Testis (tissue), 2 donors: ENCODE measurements at regions not wholly inside any gene's neighbourhood (a gene's known extent, or its start where the extent isn't known, plus 50 kb on each side); places are given as distances from the start of the nearest gene placed in this dataset.

ENCODE experiments used
- DNase-seq: peaks from one replicate; pipeline ENCODE4 v3.0.0-alpha.2; 2019
- H3K27ac ChIP-seq, 2 donors: fragments of 200-600 bp; sonication (generic); one replicate each; pipeline ENCODE4 v1.5.1; 2019
- H3K27me3 ChIP-seq: fragments of 200-600 bp; sonication (generic); one replicate; pipeline ENCODE4 v1.5.1; 2019
- H3K36me3 ChIP-seq: fragments of 200-600 bp; sonication (generic); one replicate; pipeline ENCODE4 v1.5.1; 2017; ENCODE audit warnings: low read depth; ENCODE audit errors: missing control alignments
- H3K4me1 ChIP-seq: fragments of 200-600 bp; sonication (generic); one replicate; pipeline ENCODE4 v1.5.1; 2019
- H3K4me3 ChIP-seq, 2 donors: fragments of 200-600 bp; sonication (generic); one replicate each; pipeline ENCODE4 v1.5.1; 2017 to 2019
- H3K9me3 ChIP-seq: fragments of 200-600 bp; sonication (generic); one replicate; pipeline ENCODE4 v1.5.1; 2017
- POLR2A ChIP-seq: fragments of 450-650 bp; IDR thresholded peaks from one replicate; pipeline ENCODE4 v1.6.1; 2017; ENCODE audit warnings: antibody characterized with exemption, mild to moderate bottlenecking, moderate library complexity
- WGBS, 2 donors: methylation state at CpG; one replicate each; pipeline ENCODE4 v1.1.5; 2018; 5-methylcytosine and 5-hydroxymethylcytosine counted together
- intact Hi-C: fragments of 100-400 bp; cut with DNase I; formaldehyde crosslinking; loops from one replicate; pipeline ENCODE4 v1.15.1; 2023; ENCODE audit warnings: low total_unique reads
- TF ChIP-seq, protein P1 (sequence below), 3 experiments: fragments of 450-650 bp in 2 of 3; fragments of 200-600 bp in 1 of 3; sonication (generic) in 1 of 3; IDR thresholded peaks; one replicate each; pipeline ENCODE4 v1.5.1; 2016 to 2019; ENCODE audit warnings: antibody characterized with exemption in 3 of 3, mild to moderate bottlenecking in 2 of 3, moderate library complexity in 1 of 3

DNA sequence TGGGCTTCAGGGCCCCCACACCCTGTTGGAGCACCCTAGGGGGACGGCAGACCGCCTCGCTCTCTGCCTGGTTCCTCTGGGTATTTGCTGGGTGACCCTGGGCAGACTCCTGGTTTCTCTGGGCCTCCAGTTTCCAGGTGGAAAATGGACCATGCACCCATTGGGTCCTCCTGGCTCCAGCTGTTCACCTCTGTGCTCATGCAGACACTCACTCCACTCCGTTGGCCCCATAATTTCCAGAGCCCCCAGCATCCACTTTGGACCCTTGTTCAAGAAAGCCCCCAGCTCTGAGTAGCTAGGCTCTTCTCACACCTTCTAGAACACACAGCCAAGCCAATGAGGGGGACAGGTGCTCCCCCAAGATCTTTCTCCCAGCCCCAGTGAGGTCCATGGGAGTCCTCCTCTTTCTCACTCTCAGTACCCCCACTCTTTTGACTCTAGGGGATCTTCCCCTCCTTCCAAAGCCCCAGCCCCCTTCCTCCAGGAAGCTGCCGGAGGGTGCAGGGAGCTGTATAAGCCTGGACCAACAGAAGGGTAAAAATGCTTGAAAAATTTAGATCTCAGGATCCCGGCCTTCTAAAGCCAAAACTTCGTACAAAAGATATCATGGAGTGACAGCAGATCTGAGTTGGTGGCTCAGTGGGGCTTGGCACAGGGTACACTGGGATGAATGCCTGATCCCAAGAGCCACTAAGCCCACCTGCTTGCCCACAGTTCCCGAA, 174.8 kb upstream of the RTL1 start:
- Histone ChIP-seq H3K4me1 (peaks cover 7% of the 10 kb centered on the region), H3K9me3 (no peaks in the 10 kb centered on the region), H3K36me3 (no peaks in the 10 kb centered on the region), H3K27me3 (no peaks in the 10 kb centered on the region), H3K27ac (no peak overlapping the region), H3K4me3 (no peak overlapping the region)
- WGBS, 2 donors, result 59 to 84% methylated on average over 8 of the region's 8 CpGs
- TF ChIP-seq POLR2A, result no peak
- TF ChIP-seq, protein P1, sequence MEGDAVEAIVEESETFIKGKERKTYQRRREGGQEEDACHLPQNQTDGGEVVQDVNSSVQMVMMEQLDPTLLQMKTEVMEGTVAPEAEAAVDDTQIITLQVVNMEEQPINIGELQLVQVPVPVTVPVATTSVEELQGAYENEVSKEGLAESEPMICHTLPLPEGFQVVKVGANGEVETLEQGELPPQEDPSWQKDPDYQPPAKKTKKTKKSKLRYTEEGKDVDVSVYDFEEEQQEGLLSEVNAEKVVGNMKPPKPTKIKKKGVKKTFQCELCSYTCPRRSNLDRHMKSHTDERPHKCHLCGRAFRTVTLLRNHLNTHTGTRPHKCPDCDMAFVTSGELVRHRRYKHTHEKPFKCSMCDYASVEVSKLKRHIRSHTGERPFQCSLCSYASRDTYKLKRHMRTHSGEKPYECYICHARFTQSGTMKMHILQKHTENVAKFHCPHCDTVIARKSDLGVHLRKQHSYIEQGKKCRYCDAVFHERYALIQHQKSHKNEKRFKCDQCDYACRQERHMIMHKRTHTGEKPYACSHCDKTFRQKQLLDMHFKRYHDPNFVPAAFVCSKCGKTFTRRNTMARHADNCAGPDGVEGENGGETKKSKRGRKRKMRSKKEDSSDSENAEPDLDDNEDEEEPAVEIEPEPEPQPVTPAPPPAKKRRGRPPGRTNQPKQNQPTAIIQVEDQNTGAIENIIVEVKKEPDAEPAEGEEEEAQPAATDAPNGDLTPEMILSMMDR (IDR thresholded peaks at IDR 0.05), result no peak
- DNase-seq, result peak; percentile 9
- intact Hi-C loops, result no loop called here

GRCh38 chr14:101078892-101079221, 175.3 kb upstream of the RTL1 start:
- Histone ChIP-seq H3K27me3 (no peaks in the 10 kb centered on the region), H3K4me3 (no peak overlapping the region), H3K36me3 (no peaks in the 10 kb centered on the region), H3K9me3 (no peaks in the 10 kb centered on the region), H3K27ac (no peak overlapping the region), H3K4me1 (peaks cover 7% of the 10 kb centered on the region)
- TF ChIP-seq, protein P1 (IDR thresholded peaks at IDR 0.05), result no peak
- no peak for TF ChIP-seq POLR2A
- intact Hi-C loops, result no loop called here
- DNase-seq, result peak; percentile 6
- WGBS, 2 donors, result 76 to 87% methylated on average over 2 to 9 of the region's 9 CpGs

DNA sequence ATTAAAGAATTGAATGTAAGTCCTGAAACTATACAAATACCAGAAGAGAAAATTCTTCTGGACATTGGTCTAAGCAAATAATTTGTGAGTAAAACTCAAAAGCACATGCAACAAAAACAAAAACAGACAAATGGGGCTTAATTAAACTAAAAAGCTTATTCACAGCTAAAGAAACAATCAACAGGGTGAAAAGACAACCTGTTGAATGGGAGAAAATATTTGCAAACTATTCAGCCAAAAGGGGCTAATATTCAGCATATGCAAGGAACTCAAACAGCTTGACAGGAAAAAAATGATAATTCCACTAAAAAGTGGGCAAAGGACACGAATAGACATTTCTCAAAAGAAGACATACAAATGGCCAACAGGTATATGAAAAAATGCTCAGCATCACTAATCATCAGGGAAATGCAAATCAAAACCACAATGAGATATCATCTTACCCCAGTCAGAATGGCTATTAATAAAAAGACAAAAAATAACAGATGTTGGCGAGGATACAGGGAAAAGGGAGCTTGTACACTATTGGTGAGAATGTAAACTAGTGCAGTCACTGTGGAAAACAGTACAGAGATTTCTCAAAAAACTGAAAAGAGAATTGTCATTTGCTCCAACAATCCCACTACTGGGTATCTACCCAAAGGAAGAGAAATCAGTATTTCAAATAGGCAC, 177.5 kb upstream of the RTL1 start:
- intact Hi-C loops, result no loop called here
- Histone ChIP-seq H3K9me3 (no peaks in the 10 kb centered on the region), H3K27ac (no peak overlapping the region), H3K27me3 (no peaks in the 10 kb centered on the region), H3K4me1 (peaks cover 7% of the 10 kb centered on the region), H3K4me3 (no peak overlapping the region), H3K36me3 (no peaks in the 10 kb centered on the region)
- WGBS, 2 donors, result 94 to 95% methylated on average over 2 of the region's 2 CpGs
- TF ChIP-seq, protein P1 (IDR thresholded peaks at IDR 0.05), result no peak
- no peak for TF ChIP-seq POLR2A
- no peak for DNase-seq

GRCh38 chr14:101082036-101082435, 178.5 kb upstream of the RTL1 start:
- Histone ChIP-seq H3K27me3 (no peaks in the 10 kb centered on the region), H3K9me3 (no peaks in the 10 kb centered on the region), H3K36me3 (no peaks in the 10 kb centered on the region), H3K27ac (no peak overlapping the region), H3K4me1 (peaks cover 6% of the 10 kb centered on the region), H3K4me3 (no peak overlapping the region)
- TF ChIP-seq, protein P1 (IDR thresholded peaks at IDR 0.05), result no peak
- DNase-seq, result no peak
- intact Hi-C loops, result no loop called here
- 89 to 91% methylated on average over 9 to 10 of the region's 10 CpGs for WGBS, 2 donors
